ENCODE measurements at regions not wholly inside any gene's neighbourhood (a gene's known extent, or its start where the extent isn't known, plus 50 kb on each side); places are given as distances from the start of the nearest gene placed in this dataset.

DNA sequence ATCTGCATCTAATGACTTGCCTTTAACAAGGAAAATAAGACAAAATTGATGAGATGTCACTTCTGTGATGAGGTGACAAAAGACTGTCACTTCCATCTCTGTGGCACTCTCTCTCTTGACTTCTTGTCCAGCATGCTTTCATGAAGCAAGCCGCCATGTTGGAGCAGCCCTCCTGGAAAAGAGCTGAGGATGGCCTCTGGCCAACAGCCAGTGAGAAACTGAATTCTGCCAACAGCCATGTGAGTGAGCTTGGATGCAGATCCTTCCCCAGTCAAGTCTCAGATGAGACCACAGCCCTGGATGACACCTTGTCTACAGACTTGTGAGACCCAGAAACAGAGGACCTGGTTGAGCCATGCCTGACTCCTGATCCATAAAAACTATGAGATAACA is 412.6 kb upstream of the SHH start:
- no peak for TF ChIP-seq GATA3 (IDR thresholded peaks at IDR 0.05; ENCODE audit: low read depth, low read length)
- no peak for TF ChIP-seq GATA2 (IDR thresholded peaks at IDR 0.05; ENCODE audit: low read depth, low read length)

Measured in SH-SY5Y (cell line).